ENCODE measurements at regions not wholly inside any gene's neighbourhood (a gene's known extent, or its start where the extent isn't known, plus 50 kb on each side); places are given as distances from the start of the nearest gene placed in this dataset.

DNA sequence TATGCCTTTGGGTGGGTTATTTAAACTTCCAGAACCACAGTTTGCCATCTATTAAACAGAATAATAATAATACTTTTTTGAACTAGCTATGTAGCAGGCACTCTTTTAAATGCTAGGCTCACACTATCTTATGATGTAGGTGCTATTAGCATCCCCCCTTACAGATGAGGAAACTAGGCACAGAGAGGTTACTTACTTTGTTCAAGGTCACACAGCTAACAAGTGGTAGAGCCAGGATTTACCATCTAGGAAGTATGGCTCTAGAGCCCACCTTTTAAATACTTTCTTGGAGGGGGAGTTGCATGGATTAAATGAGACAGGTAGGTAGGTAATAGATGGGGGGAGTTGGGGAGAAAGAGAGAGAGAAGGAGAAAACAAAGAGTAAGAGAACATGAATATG is 95.3 kb upstream of the NR3C1 start:
- Histone ChIP-seq H3K18ac (ENCODE audit: extremely low read depth, low read length) (no peak overlapping the region), H3K4ac (replicated peaks; ENCODE audit: insufficient read length, low read depth, low read length) (no peak overlapping the region), H2BK120ac (replicated peaks; ENCODE audit: low read depth, low read length) (no peak overlapping the region), H3K56ac (replicated peaks; ENCODE audit: insufficient read length, low read depth, low read length) (no peak overlapping the region), H3K79me2 (ENCODE audit: control insufficient read depth in 1 of 2, insufficient read depth in 2 of 2, low read length in 2 of 2) (no peaks in the 10 kb centered on the region), H2AFZ (ENCODE audit: low read length) (no peak overlapping the region), H3K27me3 (replicated peaks in 1 of 4; ENCODE audit: control insufficient read depth in 3 of 4, extremely low read depth in 1 of 4, insufficient read depth in 3 of 4, low read length in 3 of 4) (no peaks in the 10 kb centered on the region), H4K8ac (ENCODE audit: extremely low read depth, insufficient read depth, low read length) (no peak overlapping the region), H3K23ac (ENCODE audit: insufficient read length) (no peak overlapping the region), H2BK12ac (ENCODE audit: low read depth, low read length) (no peak overlapping the region), H3K4me3 (ENCODE audit: extremely low read depth in 1 of 4, insufficient read depth in 2 of 4, low read depth in 3 of 4, low read length in 4 of 4) (no peak overlapping the region), H3K9me3 (ENCODE audit: insufficient read depth in 2 of 2, low read depth in 1 of 2, low read length in 1 of 2) (no peaks in the 10 kb centered on the region), H3K36me3 (ENCODE audit: control insufficient read depth in 2 of 4, insufficient read depth in 4 of 4, low read length in 3 of 4) (no peaks in the 10 kb centered on the region), H4K5ac (ENCODE audit: insufficient read length, low read depth, low read length) (no peak overlapping the region), H2BK20ac (ENCODE audit: low read length) (no peak overlapping the region), H2AK5ac (ENCODE audit: low read depth, low read length) (no peak overlapping the region), H3K23me2 (ENCODE audit: low read depth, low read length) (no peaks in the 10 kb centered on the region), H3K27ac (ENCODE audit: low read depth, low read length) (no peak overlapping the region), H4K20me1 (replicated peaks in 1 of 2; ENCODE audit: control insufficient read depth in 1 of 2, insufficient read depth in 2 of 2, low read length in 2 of 2) (no peaks in the 10 kb centered on the region), H4K91ac (replicated peaks; ENCODE audit: insufficient read length, low read length) (no peak overlapping the region), H2BK15ac (ENCODE audit: low read length) (no peak overlapping the region), H3K4me1 (replicated peaks in 1 of 4; ENCODE audit: control insufficient read depth in 3 of 4, insufficient read depth in 4 of 4, low read length in 3 of 4) (no peaks in the 10 kb centered on the region), H2BK5ac (ENCODE audit: low read depth, low read length) (no peak overlapping the region), H3K4me2 (ENCODE audit: insufficient read depth in 1 of 2, low read depth in 2 of 2, low read length in 2 of 2) (no peak overlapping the region), H3K14ac (ENCODE audit: insufficient read length) (no peak overlapping the region), H3K9ac (replicated peaks in 1 of 4; ENCODE audit: extremely low read depth in 1 of 4, low read depth in 3 of 4, low read length in 3 of 4) (no peak overlapping the region), H3K79me1 (ENCODE audit: low read depth, low read length) (no peaks in the 10 kb centered on the region)
- TF ChIP-seq, protein P1, sequence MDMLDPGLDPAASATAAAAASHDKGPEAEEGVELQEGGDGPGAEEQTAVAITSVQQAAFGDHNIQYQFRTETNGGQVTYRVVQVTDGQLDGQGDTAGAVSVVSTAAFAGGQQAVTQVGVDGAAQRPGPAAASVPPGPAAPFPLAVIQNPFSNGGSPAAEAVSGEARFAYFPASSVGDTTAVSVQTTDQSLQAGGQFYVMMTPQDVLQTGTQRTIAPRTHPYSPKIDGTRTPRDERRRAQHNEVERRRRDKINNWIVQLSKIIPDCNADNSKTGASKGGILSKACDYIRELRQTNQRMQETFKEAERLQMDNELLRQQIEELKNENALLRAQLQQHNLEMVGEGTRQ (IDR thresholded peaks at IDR 0.05; ENCODE audit: low read length), result no peak
- TF ChIP-seq RBBP5 (IDR thresholded peaks at IDR 0.05; ENCODE audit: borderline replicate concordance, low read depth, low read length), result no peak
- TF ChIP-seq SUZ12 (IDR thresholded peaks at IDR 0.05; ENCODE audit: low read length), result no peak
- FAIRE-seq, result no peak
- CTCF ChIA-PET (ENCODE audit: partially characterized antibody), result interaction anchor here (0.9 to 1.5 kb wide), 2 partner anchors 11 to 371 kb away, joined by 3 to 4 read pairs; no protein-coding TSS in a partner anchor
- no peak for DNase-seq (ENCODE audit: low read depth in 1 of 2, low spot score in 2 of 2)
- POLR2A ChIA-PET (ENCODE audit: partially characterized antibody), result no interaction called here
